TTC549 (cell line): ENCODE measurements at regions not wholly inside any gene's neighbourhood (a gene's known extent, or its start where the extent isn't known, plus 50 kb on each side); places are given as distances from the start of the nearest gene placed in this dataset.
A peak's percentile ranks its signal among the peaks of the same experiment; 100 is the strongest.
"Not testable (repeated sequence)": the region's sequence is repeated elsewhere in the genome, so short reads cannot be mapped to it uniquely, and the experiment has no call there.

ENCODE experiments used
- FAIRE-seq: peaks from 2 replicates; lab custom pipeline; 2012; peaks lifted over from hg19 to GRCh38; lab: Jason Lieb, UNC

DNA sequence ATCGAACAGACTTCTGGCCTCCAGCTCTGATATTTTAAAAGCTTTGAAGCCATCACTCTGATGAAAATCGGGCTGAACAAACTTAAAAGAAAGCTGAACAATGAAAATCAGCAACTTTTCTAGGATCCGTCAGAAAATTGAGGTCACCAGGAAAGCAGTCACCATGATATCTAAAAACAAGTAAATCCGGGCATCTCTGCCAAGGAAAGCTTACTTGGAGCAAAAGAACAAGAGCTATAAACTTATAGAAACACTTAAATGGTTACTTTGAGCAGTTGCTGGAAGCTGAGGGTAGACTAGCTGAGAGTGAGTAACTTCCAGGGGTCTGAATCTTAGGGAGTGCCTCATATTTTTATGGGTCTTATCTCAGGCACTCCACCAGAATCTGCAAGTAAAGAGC lies 1043.0 kb upstream of the CDH18 start:
- no peak for FAIRE-seq

DNA sequence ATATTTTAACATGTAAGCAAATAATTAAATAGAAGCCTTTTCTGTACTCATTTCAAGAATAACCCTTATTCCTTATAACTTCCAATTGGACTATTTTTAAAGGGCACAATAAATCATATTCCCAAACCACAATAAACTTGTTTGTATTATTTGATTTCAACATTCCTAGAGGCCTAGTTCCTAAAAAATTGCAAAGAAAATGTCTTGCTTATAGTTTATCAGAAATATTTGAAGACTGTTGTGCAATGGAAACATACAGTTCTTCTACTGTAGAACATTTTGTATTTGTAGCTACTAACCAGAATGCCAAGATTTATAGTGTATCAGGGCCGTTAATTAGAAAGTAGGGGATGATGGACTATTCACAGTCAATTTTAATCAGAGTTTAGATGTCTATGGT lies 1037.0 kb upstream of the CDH18 start:
- FAIRE-seq = no peak

DNA sequence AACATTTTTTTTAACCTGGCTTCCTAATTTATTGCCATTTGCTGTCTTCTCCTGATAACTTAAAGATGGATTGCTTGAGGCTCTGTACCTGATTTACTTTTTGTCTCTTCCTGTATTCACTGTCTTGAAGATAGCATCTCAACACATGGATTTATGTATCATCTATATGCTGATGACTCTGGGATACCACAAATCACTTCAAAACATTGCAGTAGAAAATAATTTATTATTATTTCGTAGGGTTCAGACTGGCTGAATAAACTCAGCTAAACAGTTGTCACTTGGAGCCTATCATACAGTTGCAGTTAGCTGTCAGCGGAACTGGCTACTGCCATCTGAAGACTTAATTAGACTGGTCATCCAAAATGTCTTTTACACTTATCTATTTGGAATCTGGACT lies 1025.2 kb upstream of the CDH18 start:
- FAIRE-seq = no peak

DNA sequence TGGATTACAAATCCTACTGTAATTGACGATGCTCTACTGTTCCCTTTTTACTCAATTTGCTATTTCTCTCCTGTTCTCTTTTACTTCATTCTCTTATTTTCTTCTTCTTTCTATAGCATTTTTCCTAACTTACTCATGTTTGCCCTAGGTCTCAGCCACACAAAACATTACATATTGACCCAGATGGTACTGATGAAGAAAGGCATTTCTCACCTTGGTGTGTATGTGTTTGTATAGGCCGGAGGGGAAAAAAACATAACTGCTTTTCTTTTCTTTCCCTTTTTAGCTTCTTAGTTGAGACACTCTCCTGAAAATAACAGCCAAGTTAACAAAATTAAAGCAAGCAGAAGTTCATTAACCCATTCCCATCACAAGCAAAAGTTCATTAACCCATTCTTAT lies 1019.8 kb upstream of the CDH18 start:
- FAIRE-seq = no peak

DNA sequence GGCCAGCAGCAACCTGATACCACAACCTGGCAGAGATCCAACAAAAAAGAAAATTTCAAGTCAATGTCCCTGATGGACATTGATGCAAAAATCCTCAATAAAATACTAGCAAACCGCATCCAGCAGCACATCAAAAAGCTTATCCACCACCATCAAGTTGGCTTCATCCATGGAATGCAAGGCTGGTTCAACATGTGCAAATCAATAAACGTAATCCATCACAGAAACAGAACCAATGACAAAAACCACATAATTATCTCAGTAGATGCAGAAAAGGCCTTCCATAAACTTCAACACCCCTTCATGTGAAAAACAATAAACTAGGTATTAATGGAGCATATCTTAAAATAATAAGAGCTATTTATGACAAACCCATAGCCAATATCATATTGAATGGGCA lies 1000.9 kb upstream of the CDH18 start:
- not testable (repeated sequence) for FAIRE-seq

DNA sequence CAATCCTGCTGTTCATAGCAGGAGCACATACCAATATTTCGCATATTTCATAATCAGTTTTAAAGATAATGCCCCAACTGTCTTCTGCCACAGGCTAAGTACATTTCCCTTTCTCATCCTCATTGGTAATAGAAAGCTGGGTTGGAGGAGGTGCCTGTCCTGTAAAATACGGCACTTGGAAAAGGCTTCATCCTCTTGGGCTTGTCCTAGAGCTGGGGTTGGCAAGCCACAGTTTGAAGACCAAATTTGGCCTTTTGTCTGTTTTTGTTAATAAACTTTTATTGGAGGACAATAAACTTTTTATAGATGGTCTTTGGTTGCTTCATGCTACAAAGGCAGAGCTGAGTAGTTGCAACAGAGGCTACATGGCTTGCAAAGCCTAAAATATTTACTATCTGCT lies 997.8 kb upstream of the CDH18 start:
- FAIRE-seq = no peak

DNA sequence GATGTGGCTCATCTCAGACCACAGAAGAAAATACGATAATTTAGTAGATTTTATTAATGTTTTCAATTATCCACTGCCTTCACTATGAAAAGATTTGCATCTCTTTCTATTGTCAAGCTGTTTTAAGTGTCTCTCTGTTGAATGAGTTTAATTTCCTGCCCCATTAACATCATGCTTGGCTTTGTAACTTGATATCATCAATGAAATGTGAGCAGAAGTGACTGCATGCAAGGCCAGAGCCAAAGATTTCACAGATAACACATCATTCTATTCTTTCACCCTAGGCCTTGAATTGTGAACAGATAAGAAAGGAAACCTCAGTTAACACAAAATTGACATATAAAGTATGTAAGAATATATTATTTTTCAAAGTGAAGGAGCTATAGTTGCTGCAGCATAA lies 986.4 kb upstream of the CDH18 start:
- FAIRE-seq = no peak

DNA sequence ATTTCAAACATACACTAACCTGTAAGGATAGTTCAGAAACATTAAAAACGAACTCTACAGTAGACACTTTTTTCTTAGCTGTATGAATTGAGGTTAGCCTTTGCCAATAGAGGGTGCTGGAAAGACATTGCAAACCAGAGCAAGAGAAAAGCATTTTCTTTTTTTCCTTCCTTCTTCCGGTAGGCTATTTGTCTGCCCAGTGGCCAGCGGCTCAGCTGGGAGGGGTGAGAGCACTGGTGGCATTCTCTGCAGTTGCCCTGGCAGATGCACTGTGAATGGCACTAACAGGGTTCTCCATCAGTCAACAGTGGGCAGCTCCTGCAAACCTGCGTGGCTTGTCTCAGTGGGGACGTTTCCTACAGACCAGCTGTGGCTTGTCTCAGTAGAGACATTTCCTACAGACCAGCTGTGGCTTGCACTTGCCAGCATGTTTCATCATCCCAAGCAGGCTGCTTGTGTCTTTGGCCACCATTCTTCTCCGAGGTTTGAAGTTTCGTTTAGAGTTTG lies 984.5 kb upstream of the CDH18 start:
- FAIRE-seq = no peak

DNA sequence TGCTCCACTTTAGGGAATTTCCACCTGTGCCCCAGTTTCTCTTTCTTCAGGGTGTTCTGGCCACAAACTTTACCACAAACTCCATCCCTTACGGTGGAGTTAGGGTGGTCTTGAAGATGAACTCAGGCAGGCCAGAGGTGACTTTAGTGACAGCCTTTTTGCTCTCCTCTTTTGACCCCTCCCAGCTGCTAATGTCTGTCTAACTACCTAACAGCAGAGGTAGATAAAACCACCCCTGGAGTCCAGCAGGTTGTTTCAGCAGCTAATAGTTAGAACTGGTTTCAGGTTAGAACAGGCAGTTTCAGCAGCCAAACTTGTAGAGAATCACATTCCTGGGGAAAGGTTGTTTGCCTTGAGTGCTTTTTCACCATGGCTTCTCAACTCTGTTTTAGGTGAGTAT lies 971.3 kb upstream of the CDH18 start:
- no peak for FAIRE-seq

DNA sequence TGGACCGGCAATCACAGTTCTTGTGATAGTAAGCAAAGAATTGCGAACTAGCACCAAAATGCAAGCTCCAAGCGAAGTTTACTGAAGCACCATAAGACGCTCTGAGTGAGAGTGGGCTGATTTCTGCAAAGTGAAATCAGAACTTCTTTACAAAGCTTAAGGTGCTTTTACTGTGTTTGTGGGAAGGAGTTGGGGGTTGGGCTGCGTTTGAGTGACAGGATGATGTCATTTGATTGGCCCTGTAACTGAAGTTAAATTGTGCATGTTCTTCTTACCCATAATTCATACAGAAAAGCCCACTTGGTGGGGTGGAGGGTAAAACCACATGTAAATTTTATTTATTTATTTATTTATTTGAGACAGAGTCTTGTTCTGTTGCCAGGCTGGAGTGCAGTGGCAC lies 970.6 kb upstream of the CDH18 start:
- FAIRE-seq = no peak

DNA sequence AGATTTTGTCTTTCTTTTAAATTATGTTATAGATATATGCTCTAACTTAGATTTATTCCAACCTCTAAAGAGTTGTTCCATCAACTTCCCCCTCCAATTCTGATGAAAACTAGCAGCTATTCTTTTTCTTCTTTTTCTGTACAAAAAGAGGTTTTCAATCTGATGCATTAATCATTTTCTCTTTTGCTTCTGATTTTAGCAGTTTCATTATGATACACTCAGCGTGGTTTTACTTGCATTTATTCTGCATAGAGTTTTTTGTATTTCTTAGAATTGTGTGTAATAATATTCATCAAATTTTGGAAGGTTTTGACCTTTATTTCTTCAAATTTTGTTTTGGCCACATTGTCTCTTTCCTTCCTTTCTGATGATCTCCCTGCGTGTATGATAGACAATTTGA lies 968.1 kb upstream of the CDH18 start:
- no peak for FAIRE-seq

DNA sequence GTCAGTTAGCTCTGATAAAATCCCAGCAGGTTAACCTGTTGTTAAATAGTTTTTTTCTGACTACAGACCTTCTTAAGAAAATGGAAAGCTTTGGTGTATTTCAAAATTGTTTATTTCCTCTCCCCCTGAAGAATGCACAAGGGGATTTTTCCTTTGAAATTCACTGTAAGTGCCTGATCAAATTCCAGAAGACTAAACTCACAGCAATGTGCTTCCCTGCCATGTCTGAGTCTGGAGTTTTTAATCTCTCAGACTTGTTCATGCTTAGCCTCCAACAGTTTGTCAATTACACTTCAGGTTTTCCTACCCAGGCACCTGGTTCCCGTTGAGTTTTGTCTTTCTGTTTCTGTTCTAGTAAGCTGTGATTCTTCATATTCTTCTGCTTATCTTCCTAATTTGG lies 961.6 kb upstream of the CDH18 start:
- FAIRE-seq = no peak

DNA sequence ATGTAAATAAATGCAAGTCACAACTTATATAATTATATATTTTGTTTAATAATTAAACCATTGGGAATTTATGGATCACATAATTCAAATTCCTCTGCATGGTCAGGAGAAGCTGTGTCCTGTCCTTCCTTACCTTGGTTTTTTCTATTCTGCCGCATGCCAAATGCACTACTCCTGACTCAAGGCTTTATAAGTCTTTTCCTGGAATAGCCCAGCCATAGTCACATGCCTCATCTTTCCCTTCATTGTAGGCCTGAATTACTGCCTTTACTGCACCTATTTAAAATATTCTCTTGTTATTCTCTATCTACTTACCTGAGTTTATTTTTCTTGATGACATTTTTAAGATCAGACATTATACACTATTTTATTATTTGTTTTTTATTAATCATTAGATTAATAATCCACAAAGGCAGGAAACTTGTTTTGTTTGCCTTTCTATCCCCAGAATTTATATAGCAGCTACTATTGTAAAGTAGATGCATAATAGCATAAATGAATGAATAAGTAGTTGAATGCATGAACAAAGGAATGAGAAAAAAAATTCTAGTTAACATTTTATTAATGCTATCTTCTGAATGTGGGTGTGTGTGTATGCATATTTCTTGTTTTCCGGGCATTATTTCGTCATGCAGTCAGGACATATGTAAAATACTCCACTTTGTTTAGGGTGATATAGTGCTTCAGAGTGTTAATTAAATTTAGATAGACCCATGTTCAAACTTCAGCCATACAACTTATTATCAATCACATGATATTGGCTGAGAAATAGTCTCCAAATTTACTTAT lies 955.4 kb upstream of the CDH18 start:
- peak; percentile 56 for FAIRE-seq

DNA sequence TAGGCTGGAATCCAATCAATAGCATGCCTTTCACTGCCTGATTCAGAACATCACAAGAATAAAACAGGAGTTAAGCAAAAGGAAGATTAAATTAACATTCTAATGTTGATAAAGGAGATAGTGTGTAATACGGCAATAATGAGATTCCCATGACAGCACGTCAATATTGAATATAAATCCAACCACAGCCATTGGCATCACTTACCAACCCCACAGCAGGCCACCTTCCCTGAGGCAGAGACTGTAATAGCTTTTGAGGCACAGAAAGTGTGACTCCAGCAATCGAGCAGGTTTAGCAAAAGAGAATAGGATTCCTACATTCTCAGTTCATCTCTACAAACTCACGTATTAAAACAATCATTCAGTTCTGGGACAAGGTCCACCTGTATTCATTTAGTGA lies 954.6 kb upstream of the CDH18 start:
- FAIRE-seq = not testable (repeated sequence)

DNA sequence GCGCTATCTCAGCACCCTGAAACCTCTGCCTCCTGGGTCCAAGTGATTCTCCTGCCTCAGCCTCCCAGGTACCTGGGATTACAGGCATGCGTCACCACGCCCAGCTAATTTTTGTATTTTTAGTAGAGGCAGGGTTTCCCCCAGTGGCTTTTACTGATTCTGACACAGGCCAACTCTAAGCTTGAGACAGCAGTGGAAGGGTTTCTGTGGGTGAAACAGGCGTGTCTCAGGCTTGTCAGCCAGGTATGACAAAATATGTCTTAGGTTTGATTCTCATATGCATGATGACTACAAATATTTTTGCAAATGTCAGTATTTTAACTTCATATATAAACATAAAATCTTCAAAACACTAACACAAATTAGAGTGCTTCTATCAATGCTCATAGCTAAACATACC lies 952.8 kb upstream of the CDH18 start:
- FAIRE-seq = not testable (repeated sequence)

DNA sequence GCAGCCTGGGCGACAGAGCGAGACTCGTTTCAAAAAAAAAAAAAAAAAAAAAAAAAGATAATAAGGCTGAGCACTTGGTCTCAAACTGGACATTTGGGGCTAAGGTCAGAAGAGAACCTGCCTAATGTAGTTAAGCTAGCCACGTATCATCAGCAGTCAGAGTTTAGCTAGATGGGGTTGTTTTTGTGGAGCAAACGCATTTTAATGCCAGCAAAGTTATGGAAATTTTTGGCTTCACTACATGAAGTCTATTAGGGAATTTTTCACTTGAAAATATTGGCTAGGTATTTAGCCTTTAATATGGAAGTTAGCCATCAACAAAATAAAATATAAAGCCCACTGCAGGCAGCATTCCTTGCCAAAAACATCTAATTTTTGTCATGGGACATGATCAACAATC lies 902.9 kb upstream of the CDH18 start:
- not testable (repeated sequence) for FAIRE-seq

DNA sequence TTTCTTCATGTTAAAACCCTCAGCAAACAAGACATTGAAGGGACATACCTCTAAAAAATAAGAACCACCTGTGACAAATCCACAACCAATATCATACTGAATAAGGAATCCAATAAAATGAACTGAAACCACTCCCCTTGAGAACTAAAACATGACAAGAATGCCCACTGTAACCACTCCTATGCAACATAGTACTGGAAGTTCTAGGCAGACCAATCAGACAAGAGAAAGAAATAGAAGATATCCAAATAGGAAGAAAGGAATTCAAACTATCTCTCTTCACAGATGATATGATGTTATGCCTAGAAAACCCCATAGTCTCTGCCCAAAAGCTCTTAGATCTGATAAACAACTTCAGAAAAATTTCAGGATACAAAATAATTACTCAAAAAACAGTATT lies 887.7 kb upstream of the CDH18 start:
- FAIRE-seq = not testable (repeated sequence)

DNA sequence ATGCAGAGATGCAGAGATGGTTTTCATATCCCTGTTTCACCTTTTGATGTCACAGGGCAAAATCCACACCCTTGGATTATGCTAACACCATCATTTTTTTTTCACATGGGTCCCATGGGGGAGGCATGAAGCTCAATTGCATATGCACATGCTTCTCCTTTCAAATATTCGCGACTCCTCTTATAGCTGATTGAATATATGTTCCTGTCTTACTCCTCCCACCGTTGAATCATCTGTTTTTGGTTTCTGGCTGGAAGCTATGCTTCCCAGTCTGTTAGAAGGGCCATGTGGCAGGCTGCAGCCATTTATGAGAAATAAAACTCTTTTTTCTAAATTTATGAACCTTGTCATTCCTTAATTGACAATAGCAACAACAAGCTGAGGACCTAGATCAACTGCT lies 877.9 kb upstream of the CDH18 start:
- not testable (repeated sequence) for FAIRE-seq

DNA sequence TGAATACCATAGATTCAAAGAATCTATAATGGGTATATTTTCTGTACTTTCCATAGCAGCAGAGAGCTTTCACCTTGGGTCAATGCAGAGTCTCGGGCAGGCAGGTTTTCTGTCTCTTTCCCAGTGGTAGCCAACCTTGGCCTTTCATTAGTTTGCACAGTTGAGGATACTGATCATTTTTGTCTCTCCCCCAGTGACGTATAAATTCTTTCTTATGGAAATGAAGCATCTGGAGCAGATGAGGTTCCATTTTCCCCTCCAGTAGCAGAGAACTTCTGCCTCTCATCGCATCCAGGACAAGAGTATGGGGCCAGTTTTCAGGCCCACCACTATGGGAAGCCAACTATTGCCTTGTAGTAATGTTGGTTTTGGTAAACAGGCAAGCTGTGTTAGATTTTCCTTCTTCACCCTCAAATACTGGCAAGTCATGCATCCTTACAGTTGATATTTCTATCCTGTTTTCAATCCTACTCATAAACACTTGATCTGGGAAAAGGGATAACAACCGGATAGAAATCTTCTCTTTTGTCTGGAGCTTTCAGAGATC lies 845.2 kb upstream of the CDH18 start:
- no peak for FAIRE-seq

DNA sequence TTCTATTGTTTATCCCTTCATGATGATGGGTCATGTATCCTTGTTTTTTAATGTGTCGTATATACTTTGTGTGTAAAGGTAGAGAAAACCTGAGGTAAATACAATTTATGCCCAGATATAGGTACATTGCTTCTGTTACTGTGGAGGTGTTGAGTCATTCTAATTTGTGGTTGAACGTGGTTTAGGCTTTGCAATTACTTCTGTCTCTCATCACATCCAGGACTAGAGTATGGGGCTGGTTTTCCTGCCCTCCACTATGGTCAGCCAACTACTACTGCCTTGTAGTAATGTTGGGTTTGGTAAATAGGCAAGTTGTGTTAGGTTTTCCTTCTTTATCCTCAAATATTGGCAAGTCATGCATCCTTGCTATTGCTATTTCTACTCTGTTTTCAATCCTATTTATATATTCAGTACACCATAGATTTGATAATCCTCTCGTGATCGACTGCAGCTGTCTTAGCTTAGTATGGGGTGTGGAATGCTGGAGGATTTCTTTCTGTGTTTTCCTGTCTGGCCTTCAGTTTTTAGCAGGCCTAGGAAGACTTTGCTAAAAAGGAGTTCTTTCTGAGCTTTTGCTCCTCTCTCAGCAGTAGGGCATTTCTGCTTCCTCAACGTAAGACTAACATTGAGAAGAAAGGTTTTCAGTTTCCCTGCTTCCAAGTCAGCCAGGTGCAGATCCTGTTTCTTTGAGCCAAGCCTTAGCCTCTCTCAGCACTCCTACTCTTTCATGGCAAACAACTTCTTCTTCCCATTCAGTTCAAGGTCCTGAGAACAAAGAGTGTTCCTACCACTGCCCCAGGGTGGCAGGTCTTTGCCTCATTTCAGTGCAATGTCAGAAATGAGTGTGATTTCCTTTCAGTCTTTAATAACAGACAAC lies 844.4 kb upstream of the CDH18 start:
- FAIRE-seq = no peak

DNA sequence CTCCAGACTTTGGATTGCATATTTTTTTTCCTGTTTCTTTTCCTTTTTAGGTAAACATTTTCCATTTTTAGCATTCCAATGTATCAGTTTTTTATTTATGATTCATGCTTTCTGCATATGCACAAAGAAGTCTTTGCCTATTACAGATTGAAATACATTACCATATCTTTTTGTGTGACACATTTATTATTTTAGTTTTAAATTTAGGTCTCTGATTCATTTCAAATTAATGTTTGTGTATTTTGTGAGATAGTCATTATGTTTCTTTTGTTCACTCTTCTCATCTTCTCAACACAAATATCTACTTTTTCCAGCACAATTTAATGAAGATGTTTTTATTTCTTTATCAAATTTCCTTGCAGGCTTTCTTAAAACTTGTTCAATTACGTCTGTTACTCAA lies 838.0 kb upstream of the CDH18 start:
- not testable (repeated sequence) for FAIRE-seq

DNA sequence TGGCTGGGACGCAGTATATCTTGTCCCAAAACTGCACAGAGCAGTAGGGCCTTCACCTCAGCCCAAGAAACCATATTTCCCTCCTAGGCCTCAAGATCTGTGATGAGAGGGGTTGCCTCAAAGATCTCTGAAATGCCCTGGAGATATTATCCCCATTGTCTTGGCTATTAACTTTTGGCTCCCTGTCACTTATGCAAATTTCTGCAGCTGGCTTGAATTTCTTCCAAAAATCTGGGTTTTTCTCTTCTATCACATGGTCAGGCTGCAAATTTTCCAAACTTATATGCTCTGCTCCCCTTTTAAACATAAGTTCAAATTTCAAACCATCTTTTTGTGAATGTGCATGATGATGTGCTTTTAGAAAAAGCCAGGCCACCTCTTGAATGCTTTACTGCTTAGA lies 809.2 kb upstream of the CDH18 start:
- not testable (repeated sequence) for FAIRE-seq

DNA sequence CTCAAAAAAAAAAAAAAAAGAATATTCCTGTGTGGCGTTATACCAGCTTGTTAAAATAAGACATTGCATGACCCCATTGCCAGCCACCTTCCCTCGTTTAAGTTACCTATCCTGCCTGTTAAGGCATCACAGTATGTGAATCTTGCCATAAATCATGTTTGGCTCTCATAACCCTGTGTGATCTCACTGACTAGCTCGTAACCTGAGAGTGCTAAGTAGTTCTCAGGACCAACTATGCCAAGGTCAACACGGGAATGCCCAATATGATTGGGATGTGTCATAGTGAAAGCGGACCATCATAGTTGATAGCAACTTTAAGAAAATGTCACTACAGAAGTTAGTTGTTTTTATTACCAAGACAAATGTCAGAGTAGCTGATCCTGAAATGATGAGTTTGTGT lies 796.8 kb upstream of the CDH18 start:
- FAIRE-seq = not testable (repeated sequence)
